ENCODE measurements at regions not wholly inside any gene's neighbourhood (a gene's known extent, or its start where the extent isn't known, plus 50 kb on each side); places are given as distances from the start of the nearest gene placed in this dataset.

- DNase-seq (ENCODE audit: low spot score) = no peak
Observed at GRCh38 chr3:162193148-162194095, 696.8 kb downstream of the OTOL1 start.

- no peak for DNase-seq (ENCODE audit: low spot score)
Observed at GRCh38 chr3:162195147-162195546, 698.5 kb downstream of the OTOL1 start.

GRCh38 chr3:162196964-162197363, 700.4 kb downstream of the OTOL1 start:
- no peak for DNase-seq (ENCODE audit: low spot score)

GRCh38 chr3:162200836-162201235, 704.2 kb downstream of the OTOL1 start:
- no peak for DNase-seq (ENCODE audit: low spot score)

GRCh38 chr3:162206648-162207047, 710.0 kb downstream of the OTOL1 start:
- no peak for DNase-seq (ENCODE audit: low spot score)

- DNase-seq (ENCODE audit: low spot score) = no peak
Observed at GRCh38 chr3:162211470-162211869, 714.9 kb downstream of the OTOL1 start.

GRCh38 chr3:162213196-162213595, 716.6 kb downstream of the OTOL1 start:
- no peak for DNase-seq (ENCODE audit: low spot score)

GRCh38 chr3:162213956-162214355, 717.3 kb downstream of the OTOL1 start:
- no peak for DNase-seq (ENCODE audit: low spot score)

GRCh38 chr3:162217647-162218046, 721.0 kb downstream of the OTOL1 start:
- peak; percentile 40 for DNase-seq (ENCODE audit: low spot score)

GRCh38 chr3:162218479-162218878, 721.9 kb downstream of the OTOL1 start:
- no peak for DNase-seq (ENCODE audit: low spot score)

GRCh38 chr3:162224746-162225145, 728.1 kb downstream of the OTOL1 start:
- no peak for DNase-seq (ENCODE audit: low spot score)

- no peak for DNase-seq (ENCODE audit: low spot score)
Observed at GRCh38 chr3:162236949-162237348, 740.3 kb downstream of the OTOL1 start.

- DNase-seq (ENCODE audit: low spot score) = no peak
Observed at GRCh38 chr3:162250782-162251181, 754.2 kb downstream of the OTOL1 start.

- no peak for DNase-seq (ENCODE audit: low spot score)
Observed at GRCh38 chr3:162262129-162262528, 765.5 kb downstream of the OTOL1 start.

- DNase-seq (ENCODE audit: low spot score) = no peak
Observed at GRCh38 chr3:162263596-162263995, 767.0 kb downstream of the OTOL1 start.

GRCh38 chr3:162269636-162270458, 773.2 kb downstream of the OTOL1 start:
- no peak for DNase-seq (ENCODE audit: low spot score)

GRCh38 chr3:162274070-162274469, 777.5 kb downstream of the OTOL1 start:
- no peak for DNase-seq (ENCODE audit: low spot score)

GRCh38 chr3:162278834-162279233, 782.2 kb downstream of the OTOL1 start:
- no peak for DNase-seq (ENCODE audit: low spot score)

- no peak for DNase-seq (ENCODE audit: low spot score)
Observed at GRCh38 chr3:162285259-162285658, 788.7 kb downstream of the OTOL1 start.

- DNase-seq (ENCODE audit: low spot score) = no peak
Observed at GRCh38 chr3:162287600-162287999, 791.0 kb downstream of the OTOL1 start.

GRCh38 chr3:162292409-162292808, 795.8 kb downstream of the OTOL1 start:
- no peak for DNase-seq (ENCODE audit: low spot score)

- DNase-seq (ENCODE audit: low spot score) = peak; percentile 79
Observed at GRCh38 chr3:162295323-162295983, 798.8 kb downstream of the OTOL1 start.

Measured in AG08395 (cell line).